GM18505 (cell line): ENCODE measurements at regions not wholly inside any gene's neighbourhood (a gene's known extent, or its start where the extent isn't known, plus 50 kb on each side); places are given as distances from the start of the nearest gene placed in this dataset.
"Not testable (repeated sequence)": the region's sequence is repeated elsewhere in the genome, so short reads cannot be mapped to it uniquely, and the experiment has no call there.

Experiments used
- ATAC-seq: cut with Tn5 transposase; IDR thresholded peaks from one replicate; pipeline ENCODE4 v1.9.1; 2021; ENCODE audit not compliant: unreplicated experiment
- POLR2A ChIP-seq: IDR thresholded peaks from 4 replicates; pipeline ENCODE4 v1.6.1; 2011; ENCODE audit warnings: borderline replicate concordance; ENCODE audit not compliant: insufficient read depth, insufficient read length; ENCODE audit errors: extremely low read depth

DNA sequence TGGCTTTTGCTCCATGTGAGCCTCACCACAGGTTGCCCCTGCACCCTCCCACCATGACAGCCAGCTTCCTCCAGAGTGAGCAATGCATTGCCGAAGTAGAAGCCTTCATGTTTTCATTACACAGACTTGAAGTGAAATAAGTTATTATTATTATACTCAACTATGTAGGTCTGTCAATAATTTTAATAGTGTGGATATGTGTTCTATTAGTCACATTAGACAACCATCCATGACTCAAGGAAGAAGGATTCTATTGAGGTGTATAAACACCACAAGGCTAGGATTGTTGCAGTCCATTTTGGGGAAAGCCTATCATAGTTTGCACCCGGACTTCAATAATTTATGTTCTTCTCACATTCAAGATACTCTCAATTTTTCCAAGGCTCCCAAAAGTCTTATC, 369.5 kb downstream of the TAF11L14 start:
- TF ChIP-seq POLR2A: no peak
- no peak for ATAC-seq

DNA sequence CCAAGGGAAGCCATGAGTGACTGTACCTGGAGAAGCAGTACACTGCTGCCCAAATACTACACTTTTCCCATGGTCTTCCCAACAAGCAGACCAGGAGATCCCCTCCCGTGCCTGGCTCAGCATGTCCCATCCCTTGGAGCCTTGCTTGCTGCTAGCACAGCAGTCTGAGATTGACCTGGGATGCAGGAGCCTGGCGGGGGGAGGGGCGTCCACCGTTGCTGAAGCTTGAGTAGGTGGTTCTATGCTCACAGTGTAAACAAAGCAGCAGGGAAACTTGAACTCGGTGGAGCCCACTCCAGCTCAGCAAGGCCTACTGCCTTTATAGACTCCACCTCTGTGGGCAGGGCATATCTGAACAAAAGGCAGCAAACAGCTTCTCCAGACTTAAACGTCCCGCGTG, 372.0 kb downstream of the TAF11L14 start:
- ATAC-seq: not testable (repeated sequence)

DNA sequence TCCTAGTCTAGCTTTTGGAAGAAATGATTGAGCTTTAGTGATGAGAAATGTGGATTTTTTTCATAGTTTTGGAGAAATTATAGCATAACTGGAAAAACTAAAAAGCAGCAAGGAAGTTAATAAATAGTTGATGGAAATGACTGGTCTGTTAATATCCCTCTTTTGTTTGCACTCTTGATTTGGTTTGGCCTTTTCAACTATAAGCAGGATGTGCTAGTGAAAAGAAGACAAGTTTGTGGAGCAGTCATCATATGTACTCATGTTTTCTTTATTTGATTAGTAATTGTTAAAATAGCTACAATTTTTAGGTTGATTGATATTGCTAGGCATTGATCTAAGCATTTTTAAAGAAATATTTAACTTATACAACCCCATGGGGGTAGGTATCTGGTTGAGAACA, 374.7 kb downstream of the TAF11L14 start:
- ATAC-seq: no peak
- TF ChIP-seq POLR2A: no peak

DNA sequence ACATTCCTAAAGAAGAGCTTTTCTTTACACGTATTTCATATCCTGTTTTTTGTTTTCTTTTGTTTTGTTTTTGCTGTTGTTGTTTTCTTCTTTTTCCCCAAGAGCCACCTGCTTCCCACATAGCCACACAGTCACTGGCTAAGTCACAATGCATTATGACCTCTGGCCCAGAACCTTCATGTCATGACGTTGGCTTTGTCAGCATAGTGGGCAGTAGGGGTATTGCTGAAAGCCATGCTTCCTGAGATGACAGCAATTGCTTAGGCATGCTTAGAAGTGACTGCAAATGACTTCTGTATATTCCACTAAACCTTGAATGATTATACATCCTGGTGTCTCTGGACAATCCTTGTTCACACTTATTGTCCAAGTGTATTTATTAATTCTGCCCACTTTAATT, 375.8 kb downstream of the TAF11L14 start:
- ATAC-seq: no peak
- no peak for TF ChIP-seq POLR2A

DNA sequence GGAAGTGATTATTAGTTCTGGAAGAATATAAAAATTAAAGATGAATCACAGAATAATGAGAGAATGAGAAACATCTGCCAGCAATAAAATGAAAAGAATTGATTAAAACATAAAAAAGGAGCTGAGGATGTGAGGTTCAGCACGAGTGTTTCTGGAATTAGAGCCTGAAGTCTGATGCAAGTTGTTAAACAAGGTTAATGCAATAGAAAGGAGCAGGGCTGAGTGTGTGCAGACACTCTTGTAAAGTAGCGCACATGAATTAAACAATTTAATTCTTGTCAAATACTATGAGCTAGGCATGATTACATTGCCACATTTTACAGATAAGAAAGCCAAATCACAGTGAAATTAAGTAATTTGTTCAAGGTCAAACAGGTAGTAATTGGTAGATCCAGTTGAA, 384.2 kb downstream of the TAF11L14 start:
- TF ChIP-seq POLR2A: no peak
- no peak for ATAC-seq

DNA sequence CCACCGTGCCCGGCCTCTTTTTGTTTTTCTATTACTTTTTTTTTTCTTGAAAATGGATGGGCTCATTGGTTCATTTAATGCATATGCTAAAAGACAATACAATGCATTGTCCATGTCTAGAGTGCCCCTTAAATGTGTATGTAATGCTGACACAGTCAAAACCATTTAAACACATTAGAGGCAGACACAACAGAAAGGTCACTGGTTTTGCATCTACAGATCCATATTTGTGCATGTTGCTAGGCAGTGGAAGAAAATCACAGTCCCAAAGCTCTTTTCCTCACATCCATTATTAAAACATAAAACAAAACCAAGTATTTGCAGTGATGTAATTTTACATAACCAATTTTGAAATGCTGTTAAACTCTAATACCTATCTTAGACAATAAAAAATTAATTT, 389.0 kb downstream of the TAF11L14 start:
- TF ChIP-seq POLR2A: no peak
- no peak for ATAC-seq

DNA sequence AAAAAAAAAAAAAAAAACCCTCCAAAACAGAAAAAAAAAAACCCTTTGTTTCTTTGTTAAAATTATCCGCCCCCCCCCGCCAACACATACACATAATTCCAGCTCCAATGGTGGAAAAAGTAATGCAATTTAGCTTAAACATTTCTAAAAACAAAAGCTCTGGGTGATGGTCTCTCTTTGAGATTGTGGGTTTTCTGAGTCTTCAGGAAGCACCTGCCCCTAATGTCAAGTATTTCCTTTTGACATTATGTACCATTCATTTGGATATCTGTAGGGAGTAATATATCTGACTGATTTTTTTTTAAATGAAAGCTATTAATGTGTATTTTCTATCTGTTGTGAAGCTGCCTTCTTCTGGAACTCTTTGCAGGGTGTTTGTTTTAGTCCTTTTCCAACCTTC, 389.7 kb downstream of the TAF11L14 start:
- ATAC-seq: no peak
- TF ChIP-seq POLR2A: no peak

DNA sequence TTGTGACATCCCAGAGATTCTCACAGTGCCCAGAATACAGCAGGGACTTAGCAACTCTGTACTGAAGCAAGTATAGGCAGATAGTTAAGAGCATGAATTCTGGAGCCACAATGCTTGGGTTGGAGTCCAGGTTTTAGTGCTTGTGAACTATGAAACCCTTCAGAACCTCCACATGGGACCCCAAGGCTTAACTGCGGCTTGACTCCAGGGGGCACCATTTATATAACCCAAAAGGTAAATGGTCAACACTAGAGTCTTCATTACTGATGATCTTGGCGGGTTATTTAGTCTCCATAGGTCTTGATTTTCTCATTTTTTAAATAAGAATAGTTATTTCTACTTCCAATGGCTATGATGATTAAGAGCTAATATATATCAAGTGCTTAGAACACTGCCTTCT, 390.3 kb downstream of the TAF11L14 start:
- no peak for TF ChIP-seq POLR2A
- ATAC-seq: no peak

DNA sequence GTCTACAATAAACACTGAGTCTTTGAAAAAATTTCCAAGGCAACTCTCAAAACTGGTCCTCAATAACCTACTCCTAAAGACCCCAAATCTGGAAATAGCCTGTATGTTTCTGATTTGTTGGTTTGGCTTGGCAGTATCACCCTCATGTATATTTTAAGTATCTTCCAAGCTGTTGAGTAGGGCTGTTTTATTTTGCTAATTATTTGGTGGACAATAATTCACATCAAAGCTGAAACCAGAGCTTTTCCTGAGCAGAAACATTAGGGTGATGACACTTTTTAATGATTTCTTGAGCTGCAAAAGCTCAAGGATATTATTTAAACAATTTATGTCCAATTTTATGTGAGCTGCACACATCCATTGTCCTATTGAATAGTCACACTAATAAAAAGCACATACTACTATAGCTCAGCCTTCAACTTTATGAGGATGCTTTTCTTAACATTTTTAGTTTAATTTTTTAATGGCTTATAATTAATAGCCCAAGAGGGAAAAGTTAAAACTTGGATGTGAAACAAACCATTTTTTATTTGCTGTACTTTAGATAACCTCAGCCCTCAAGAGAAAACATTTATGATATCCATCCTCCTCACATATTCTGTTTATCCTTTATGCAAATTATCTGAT, 393.1 kb downstream of the TAF11L14 start:
- no peak for TF ChIP-seq POLR2A
- no peak for ATAC-seq

DNA sequence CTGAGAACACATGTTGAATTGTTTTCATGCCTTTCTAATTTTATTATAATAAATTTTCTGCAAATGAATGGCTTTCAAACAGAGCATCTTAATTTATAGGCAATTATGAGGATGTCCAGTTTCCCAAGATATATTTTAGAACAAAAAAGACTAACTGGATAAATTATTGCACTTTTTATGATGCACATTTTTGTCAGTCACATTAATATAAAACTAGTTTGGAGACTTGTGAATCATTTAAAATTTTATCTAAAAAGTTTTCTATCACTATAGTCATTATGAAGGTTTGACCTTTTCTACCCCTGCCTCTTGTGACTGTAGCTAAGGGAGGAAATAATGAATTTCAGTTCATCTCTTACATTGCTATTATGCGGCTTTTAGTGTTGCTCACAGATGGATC, 393.8 kb downstream of the TAF11L14 start:
- TF ChIP-seq POLR2A: no peak
- ATAC-seq: no peak

DNA sequence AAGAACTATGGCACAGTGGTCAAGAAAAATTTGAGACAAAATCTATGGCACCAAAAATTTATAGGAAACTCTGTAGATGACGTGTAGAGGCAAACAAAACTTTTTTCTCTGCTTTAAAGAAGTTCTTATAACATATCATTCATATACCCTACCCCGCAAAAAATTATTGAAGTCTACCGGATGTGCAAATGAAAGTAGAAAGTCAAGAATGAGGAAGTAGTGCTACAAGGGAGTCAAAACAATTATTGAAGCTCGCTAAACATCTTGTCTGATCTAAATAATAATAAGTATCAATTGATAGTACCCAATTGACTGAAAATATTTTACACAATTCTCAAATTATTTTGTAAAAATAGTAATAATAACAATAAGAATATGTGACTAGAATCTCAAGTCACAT, 398.5 kb downstream of the TAF11L14 start:
- no peak for TF ChIP-seq POLR2A
- no peak for ATAC-seq

DNA sequence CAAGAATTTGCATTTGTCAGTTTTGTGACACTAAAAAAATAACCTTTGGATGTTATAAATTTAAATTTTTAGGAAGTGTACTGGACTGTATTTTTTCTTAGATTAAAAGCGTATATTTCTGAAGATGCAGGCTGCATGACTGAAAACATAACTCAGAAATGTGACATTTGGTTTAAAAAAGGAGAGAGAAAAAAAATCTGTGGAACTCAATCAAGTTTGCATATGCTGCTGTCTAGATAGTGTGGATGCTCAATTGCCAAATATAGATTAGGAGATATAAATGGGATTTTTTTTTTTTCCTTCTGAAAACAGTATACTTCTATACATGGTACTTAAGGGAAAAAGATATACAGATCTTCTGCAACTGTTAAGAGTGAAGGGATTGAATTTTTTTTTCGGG, 402.3 kb downstream of the TAF11L14 start:
- TF ChIP-seq POLR2A: no peak
- ATAC-seq: no peak

DNA sequence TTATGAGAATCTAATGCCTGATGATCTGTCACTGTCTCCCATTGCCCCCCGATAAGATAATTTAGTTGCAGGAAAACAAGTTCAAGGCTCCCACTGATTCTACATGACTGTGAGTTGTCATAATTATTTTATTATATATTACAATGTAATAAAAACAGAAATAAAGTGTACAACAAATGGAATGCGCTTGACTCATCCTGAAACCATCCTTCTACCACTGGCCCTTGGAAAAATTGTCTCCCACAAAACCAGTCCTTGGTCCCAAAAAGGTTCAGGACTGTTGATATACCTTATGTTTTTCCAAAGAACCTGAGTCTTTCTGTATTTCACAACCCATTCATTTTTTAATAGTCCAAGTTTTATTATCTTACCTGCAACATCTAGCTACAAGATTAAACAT, 403.5 kb downstream of the TAF11L14 start:
- no peak for ATAC-seq
- no peak for TF ChIP-seq POLR2A

DNA sequence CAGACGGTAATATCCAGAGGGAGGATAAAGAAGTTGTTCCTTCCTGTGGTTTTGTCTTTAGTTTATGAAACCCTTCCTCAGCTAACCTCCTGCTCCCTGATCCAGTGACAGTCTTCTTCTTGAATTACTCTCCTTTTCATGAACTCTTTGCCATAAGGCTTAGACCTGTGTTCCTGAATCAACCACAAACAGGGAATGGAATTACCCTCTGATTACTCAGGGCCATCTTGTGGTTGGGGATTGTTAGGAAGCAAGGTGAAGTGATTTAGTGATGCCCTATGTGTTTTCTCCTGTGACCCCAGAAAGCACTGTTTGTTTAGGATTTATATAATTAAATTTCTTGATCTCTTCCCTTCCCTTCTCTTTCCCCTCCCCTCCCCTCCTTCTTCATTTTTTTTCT, 409.1 kb downstream of the TAF11L14 start:
- ATAC-seq: no peak

DNA sequence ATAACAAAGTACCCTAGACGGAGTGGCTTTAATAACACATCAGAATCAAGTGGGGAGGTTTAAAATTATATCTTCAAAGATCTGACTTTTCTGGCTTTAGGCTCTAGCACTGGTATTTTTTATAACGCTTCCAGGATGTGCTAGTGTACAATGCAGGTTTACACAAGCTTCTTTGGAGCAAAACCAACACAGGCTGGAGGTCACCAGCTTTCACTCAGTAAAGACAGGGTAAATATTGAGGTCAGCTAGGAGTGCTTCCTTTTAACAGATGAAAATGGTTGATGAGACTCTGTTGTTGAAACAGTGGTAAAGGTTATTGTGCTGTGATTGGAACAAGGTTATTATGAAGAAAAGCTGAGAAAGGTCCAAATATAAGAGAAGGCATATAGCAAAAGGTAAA, 414.2 kb downstream of the TAF11L14 start:
- no peak for TF ChIP-seq POLR2A
- ATAC-seq: no peak

More for the DNA sequence above, 409.1 kb downstream of the TAF11L14 start:
- TF ChIP-seq POLR2A: no peak
